Smooth muscle cell (in vitro differentiated cells): ENCODE measurements at regions not wholly inside any gene's neighbourhood (a gene's known extent, or its start where the extent isn't known, plus 50 kb on each side); places are given as distances from the start of the nearest gene placed in this dataset.
"Not testable (repeated sequence)": the region's sequence is repeated elsewhere in the genome, so short reads cannot be mapped to it uniquely, and the experiment has no call there.

Experiments
- DNase-seq: peaks from one replicate; lab custom pipeline; 2025; ENCODE audit not compliant: unreplicated experiment; lab: John Stamatoyannopoulos, UW
- H2AFZ ChIP-seq: fragments of 200-600 bp; sonication (generic); 2 replicates; pipeline ENCODE4 v1.6.0; 2016; ENCODE audit warnings: antibody characterized with exemption, low read depth, mild to moderate bottlenecking
- H3F3A ChIP-seq: fragments of 200-600 bp; sonication (generic); 2 replicates; pipeline ENCODE4 v1.6.0; 2017; ENCODE audit warnings: antibody characterized with exemption, low read depth
- H3K27ac ChIP-seq: fragments of 200-600 bp; sonication (generic); 2 replicates; pipeline ENCODE4 v1.5.1; 2016; ENCODE audit warnings: low read depth, mild to moderate bottlenecking
- H3K27me3 ChIP-seq: fragments of 200-600 bp; sonication (generic); 2 replicates; pipeline ENCODE4 v1.6.1; 2016; ENCODE audit warnings: low read depth, mild to moderate bottlenecking
- H3K36me3 ChIP-seq: fragments of 200-600 bp; sonication (generic); 2 replicates; pipeline ENCODE4 v1.5.1; 2016; ENCODE audit warnings: low read depth
- H3K4me1 ChIP-seq: fragments of 200-600 bp; sonication (generic); 2 replicates; pipeline ENCODE4 v1.5.1; 2016; ENCODE audit warnings: low read depth
- H3K4me2 ChIP-seq: fragments of 200-600 bp; sonication (generic); 2 replicates; pipeline ENCODE4 v1.6.0; 2016; ENCODE audit warnings: mild to moderate bottlenecking
- H3K4me3 ChIP-seq: fragments of 200-600 bp; sonication (generic); 2 replicates; pipeline ENCODE4 v1.5.1; 2016; ENCODE audit warnings: mild to moderate bottlenecking
- H3K79me2 ChIP-seq: fragments of 200-600 bp; sonication (generic); 2 replicates; pipeline ENCODE4 v1.6.0; 2016; ENCODE audit warnings: low read depth, mild to moderate bottlenecking
- H3K9ac ChIP-seq: fragments of 200-600 bp; sonication (generic); 2 replicates; pipeline ENCODE4 v1.6.0; 2016; ENCODE audit warnings: low read depth
- H3K9me3 ChIP-seq: fragments of 200-600 bp; sonication (generic); replicated peaks from 2 replicates; pipeline ENCODE4 v1.5.1; 2016; ENCODE audit warnings: low read depth
- H4K20me1 ChIP-seq: fragments of 200-600 bp; sonication (generic); 2 replicates; pipeline ENCODE4 v1.6.0; 2016; ENCODE audit warnings: low read depth
- WGBS: methylation state at CpG from one replicate; pipeline ENCODE4 v1.1.7; 2016; ENCODE audit warnings: low lambda C conversion rate; 5-methylcytosine and 5-hydroxymethylcytosine counted together

DNA sequence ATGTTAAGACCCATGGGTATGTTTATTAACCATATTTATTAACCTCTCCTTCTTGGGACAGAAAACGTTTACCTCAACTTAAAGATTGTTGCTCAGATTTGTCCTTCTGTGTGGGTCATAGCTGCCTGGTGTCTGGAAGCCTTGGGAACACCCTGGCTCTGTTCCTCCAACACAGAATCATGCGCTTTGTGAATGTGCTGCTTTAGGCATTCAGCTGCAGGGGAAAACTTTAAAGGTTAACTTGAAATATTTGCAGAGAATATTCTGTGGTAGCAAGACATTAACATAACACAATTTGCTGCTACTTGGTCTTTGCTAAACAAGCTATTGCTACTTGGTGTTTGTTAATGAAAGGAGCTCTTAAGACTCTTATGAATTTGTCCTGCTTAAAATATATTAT, 50.5 kb upstream of the THOC3 start:
- DNase-seq, result not testable (repeated sequence)

DNA sequence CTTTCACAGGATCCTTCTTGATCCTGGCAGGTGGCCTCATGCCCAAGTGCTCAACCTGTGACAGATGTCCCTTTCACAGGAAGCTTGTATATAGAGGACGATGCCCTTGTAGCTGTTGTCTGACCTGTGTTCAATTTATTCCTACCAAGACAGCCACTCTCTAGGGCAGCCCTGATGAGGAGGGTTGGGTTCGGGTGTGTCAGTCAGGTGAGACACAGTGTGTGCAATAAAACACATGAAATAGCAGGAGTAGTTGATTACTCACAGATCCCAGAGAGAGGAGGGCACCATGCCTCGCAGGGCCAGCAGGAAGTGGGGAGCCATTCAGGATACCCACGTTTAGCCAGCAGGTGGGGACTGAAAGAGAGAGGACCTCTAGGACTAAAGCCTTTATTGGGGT, 52.7 kb upstream of the THOC3 start:
- not testable (repeated sequence) for H3K4me1 ChIP-seq, DNase-seq, H3K27me3 ChIP-seq, H3K27ac ChIP-seq, H3K79me2 ChIP-seq, H4K20me1 ChIP-seq, H3K9me3 ChIP-seq, H3F3A ChIP-seq, H3K36me3 ChIP-seq, H3K4me2 ChIP-seq, H3K4me3 ChIP-seq, H3K9ac ChIP-seq, H2AFZ ChIP-seq
- WGBS, result 80% methylated on average over 2 of the region's 4 CpGs

More for the DNA sequence above, 50.5 kb upstream of the THOC3 start:
- not testable (repeated sequence) for H3K9me3 ChIP-seq, H4K20me1 ChIP-seq, H2AFZ ChIP-seq, H3K9ac ChIP-seq, H3K36me3 ChIP-seq, H3K27me3 ChIP-seq, H3K27ac ChIP-seq, H3K4me2 ChIP-seq, H3K79me2 ChIP-seq, H3F3A ChIP-seq, H3K4me1 ChIP-seq, H3K4me3 ChIP-seq
- no CpG with 5 or more reads among the region's 2 CpGs for WGBS

DNA sequence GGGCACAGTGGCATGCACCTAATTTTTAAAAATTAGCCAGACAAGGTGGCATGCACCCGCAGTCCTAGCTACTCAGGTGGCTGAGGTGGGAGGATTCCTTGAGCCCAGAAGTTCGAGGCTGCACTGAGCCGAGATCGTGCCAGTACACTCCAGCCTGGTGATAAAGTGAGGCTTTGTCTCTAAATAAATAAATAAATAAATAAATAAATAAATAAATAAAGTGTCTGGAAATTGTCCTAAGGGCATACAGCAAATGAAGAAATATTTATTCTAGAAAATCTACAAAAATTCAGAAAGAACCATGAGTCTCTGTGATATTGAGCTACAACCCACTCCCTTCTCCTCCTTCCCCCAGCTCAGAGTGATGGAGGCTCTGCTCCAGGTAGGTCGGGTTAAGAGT, 55.4 kb upstream of the THOC3 start:
- H3K27ac ChIP-seq, H3K9ac ChIP-seq, H3K36me3 ChIP-seq, H4K20me1 ChIP-seq, H3K4me2 ChIP-seq, H3K79me2 ChIP-seq, H3F3A ChIP-seq, H3K4me1 ChIP-seq, DNase-seq, H3K9me3 ChIP-seq, H2AFZ ChIP-seq, H3K4me3 ChIP-seq, H3K27me3 ChIP-seq: not testable (repeated sequence)
- WGBS, result 93% methylated on average over 4 of the region's 5 CpGs

DNA sequence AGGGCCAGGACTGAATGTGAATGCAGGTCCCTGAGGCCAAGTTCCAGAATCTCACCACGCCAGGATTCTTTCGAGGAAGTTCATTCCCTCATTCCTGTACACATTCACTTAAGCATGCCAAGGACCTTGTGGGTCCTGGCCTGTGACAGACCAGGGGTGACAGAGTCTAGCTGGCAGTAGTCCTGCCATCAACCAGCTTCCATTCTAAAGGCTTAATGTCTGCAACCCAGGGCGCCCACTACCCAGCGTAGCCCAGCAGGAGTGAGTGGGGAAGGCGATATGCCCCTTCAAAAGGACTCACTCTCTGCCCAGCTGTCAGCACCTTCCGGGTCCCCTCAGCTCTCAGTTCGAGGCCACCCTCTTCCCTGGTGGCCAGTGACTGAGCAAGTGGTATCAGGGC, 61.3 kb upstream of the THOC3 start:
- not testable (repeated sequence) for DNase-seq, H3K4me2 ChIP-seq
- WGBS, result 80% methylated on average over 5 of the region's 7 CpGs

DNA sequence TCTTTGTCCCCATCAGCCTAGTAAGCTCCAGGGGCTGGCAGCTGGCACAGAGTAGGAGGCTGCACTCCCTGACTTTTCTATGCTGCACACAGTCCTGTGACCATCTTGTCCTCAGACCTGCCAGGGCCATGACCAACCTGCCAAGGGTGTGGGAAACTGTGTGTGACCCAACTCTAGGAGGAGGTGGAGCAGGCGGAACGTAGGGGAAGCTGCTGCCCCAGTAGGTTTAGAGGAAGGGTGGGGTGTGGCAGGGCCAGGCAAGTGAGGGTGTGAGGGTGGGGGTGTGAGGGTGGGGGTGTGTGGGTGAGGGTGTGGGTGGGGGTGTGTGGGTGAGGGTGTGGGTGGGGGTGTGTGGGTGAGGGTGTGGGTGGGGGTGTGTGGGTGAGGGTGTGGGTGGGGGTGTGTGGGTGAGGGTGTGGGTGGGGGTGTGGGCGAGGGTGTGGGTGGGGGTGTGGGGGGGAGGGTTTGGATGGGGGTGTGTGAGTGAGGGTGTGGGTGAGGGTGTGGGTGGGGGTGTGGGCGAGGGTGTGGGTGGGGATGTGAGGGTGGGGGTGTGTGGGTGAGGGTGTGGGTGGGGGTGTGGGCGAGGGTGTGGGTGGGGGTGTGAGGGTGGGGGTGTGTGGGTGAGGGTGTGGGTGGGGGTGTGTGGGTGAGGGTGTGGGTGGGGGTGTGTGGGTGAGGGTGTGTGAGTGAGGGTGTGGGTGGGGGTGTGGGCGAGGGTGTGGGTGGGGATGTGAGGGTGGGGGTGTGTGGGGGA, 62.4 kb upstream of the THOC3 start:
- not testable (repeated sequence) for H3K27ac ChIP-seq, DNase-seq, H3K9me3 ChIP-seq, H3K79me2 ChIP-seq, H3K4me3 ChIP-seq, H3F3A ChIP-seq, H3K27me3 ChIP-seq, H3K4me2 ChIP-seq, H4K20me1 ChIP-seq, H2AFZ ChIP-seq, H3K9ac ChIP-seq, H3K4me1 ChIP-seq, H3K36me3 ChIP-seq
- WGBS, result no CpG with 5 or more reads among the region's 6 CpGs

More for the DNA sequence above, 61.3 kb upstream of the THOC3 start:
- H3K27me3 ChIP-seq, H3K9me3 ChIP-seq, H3K9ac ChIP-seq, H3K27ac ChIP-seq, H2AFZ ChIP-seq, H3K79me2 ChIP-seq, H4K20me1 ChIP-seq, H3F3A ChIP-seq, H3K4me3 ChIP-seq, H3K36me3 ChIP-seq, H3K4me1 ChIP-seq: not testable (repeated sequence)

DNA sequence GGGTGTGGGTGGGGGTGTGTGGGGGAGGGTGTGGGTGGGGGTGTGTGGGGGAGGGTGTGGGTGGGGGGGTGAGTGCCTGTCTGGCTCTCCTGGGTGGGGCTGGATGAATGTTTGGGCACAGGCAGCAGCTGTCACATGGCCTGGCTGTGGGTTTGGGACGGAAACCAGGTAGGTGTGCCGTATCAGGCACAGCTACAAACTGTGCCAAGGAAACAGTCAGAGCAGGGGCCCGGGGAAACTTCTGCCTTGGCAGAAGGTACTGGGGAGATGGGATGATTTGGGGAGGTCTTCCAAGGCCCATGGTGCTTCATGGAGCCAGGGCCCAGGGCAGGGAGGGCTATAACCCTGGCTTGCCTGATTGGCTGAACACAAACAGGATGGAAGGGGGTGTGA, 63.0 kb upstream of the THOC3 start:
- no CpG with 5 or more reads among the region's 3 CpGs for WGBS
- H3K27ac ChIP-seq, H3K4me3 ChIP-seq, DNase-seq, H3K4me1 ChIP-seq, H3F3A ChIP-seq, H4K20me1 ChIP-seq, H2AFZ ChIP-seq, H3K9ac ChIP-seq, H3K27me3 ChIP-seq, H3K4me2 ChIP-seq, H3K36me3 ChIP-seq, H3K9me3 ChIP-seq, H3K79me2 ChIP-seq: not testable (repeated sequence)

DNA sequence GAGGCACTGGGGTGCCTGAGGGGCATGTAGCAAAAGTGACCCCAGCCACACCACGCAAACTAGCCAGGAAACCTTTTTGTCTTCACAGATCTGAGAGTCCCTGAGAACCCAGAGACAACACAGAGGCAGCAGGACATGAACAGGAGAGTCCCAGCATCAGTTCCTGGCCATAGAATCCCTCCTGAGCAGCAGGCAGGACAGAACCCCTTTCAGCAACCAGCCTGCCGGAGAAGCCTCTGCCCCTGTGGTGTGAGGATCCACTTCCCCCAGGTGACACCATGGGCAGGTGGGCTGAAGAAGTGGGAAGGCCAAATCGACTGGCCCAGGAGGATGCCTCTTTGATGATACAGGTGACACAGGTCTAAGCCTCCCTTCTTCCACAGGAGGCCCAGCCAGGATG, 65.1 kb upstream of the THOC3 start:
- not testable (repeated sequence) for H3K4me3 ChIP-seq, DNase-seq

DNA sequence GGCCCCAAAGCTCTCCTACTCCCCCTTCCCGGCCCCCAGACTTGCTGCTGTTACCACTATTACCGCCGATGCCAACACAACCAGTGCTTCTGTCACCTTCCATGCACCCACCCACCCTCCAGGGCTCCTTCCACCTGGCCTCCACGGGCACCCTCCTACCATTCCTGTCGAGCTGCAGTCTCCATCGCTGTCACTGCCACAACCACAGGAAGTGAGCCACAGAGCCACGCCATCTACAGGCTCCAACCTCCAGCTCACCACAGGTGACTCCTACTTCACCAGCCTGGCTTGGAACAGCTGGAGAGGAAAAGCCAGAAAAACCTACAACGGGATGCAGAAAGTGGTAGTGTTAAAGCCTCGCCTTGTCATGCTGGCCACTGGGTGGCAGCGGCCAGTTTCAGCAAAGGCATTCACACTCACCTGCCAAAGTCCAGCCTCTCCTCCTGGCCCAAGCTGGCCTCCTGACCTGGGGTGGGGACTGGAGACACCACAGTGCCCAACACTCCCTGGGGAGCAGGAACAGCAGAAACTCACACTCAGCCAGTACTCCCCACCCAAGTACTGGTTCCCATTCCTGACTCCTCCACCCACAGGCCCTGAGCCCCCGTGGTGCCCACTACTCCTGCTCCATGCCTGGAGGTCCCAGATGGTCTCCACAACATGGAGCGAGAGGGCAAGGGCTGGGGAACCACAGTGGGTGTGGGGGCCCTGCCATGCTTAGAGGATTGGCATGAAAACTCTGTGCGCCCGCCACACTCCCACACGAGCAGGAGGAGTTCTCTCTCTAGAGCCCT, 66.5 kb upstream of the THOC3 start:
- not testable (repeated sequence) for H3K4me3 ChIP-seq, H3K9me3 ChIP-seq, H3K27ac ChIP-seq, DNase-seq, H2AFZ ChIP-seq, H3K4me1 ChIP-seq, H4K20me1 ChIP-seq, H3F3A ChIP-seq, H3K79me2 ChIP-seq, H3K9ac ChIP-seq, H3K4me2 ChIP-seq, H3K36me3 ChIP-seq
- H3K27me3 ChIP-seq, result peaks cover 11% of the 10 kb centered on the region
- 81% methylated on average over 9 of the region's 15 CpGs for WGBS

More for the DNA sequence above, 65.1 kb upstream of the THOC3 start:
- H3F3A ChIP-seq, H3K27me3 ChIP-seq, H2AFZ ChIP-seq, H3K9ac ChIP-seq, H3K36me3 ChIP-seq, H4K20me1 ChIP-seq, H3K79me2 ChIP-seq, H3K9me3 ChIP-seq, H3K4me1 ChIP-seq, H3K4me2 ChIP-seq, H3K27ac ChIP-seq: not testable (repeated sequence)
- 63% methylated on average over 2 of the region's 3 CpGs for WGBS
